Liver (tissue), 3 donors: ENCODE measurements at regions not wholly inside any gene's neighbourhood (a gene's known extent, or its start where the extent isn't known, plus 50 kb on each side); places are given as distances from the start of the nearest gene placed in this dataset.

Experiments
- CTCF ChIP-seq: fragments of 150-350 bp; IDR thresholded peaks from 2 replicates; pipeline ENCODE4 v1.5.1; 2017; ENCODE audit warnings: improper control_type of control experiment, low read depth, low read length; ENCODE audit not compliant: missing input control
- FOXA1 ChIP-seq: IDR thresholded peaks from 2 replicates; pipeline ENCODE4 v1.6.1; 2016; ENCODE audit warnings: antibody characterized with exemption
- GABPA ChIP-seq, 2 donors: IDR thresholded peaks in 1 of 2; conservative IDR thresholded peaks in 1 of 2; 2 replicates each; pipeline ENCODE4 v1.6.1; 2016; ENCODE audit warnings: antibody characterized with exemption in 2 of 2, mild to moderate bottlenecking in 1 of 2, moderate library complexity in 1 of 2
- HNF4G ChIP-seq: IDR thresholded peaks from 2 replicates; pipeline ENCODE4 v1.6.1; 2016; ENCODE audit warnings: antibody characterized with exemption
- JUND ChIP-seq, 2 donors: IDR thresholded peaks; 2 replicates each; pipeline ENCODE4 v1.6.1; 2016; ENCODE audit warnings: antibody characterized with exemption in 2 of 2
- MAX ChIP-seq: IDR thresholded peaks from 2 replicates; pipeline ENCODE4 v1.6.1; 2016; ENCODE audit warnings: antibody characterized with exemption
- REST ChIP-seq: IDR thresholded peaks from 2 replicates; pipeline ENCODE4 v1.6.1; 2016; ENCODE audit warnings: antibody characterized with exemption, mild to moderate bottlenecking
- RXRA ChIP-seq, 2 donors: IDR thresholded peaks; 2 replicates each; pipeline ENCODE4 v1.6.1; 2017 to 2018; ENCODE audit warnings: antibody characterized with exemption in 2 of 2, mild to moderate bottlenecking in 1 of 2
- SP1 ChIP-seq: IDR thresholded peaks from 2 replicates; pipeline ENCODE4 v1.6.1; 2018; ENCODE audit warnings: antibody characterized with exemption, mild to moderate bottlenecking
- TAF1 ChIP-seq: conservative IDR thresholded peaks from 2 replicates; pipeline ENCODE4 v1.6.1; 2016; ENCODE audit warnings: antibody characterized with exemption, mild to moderate bottlenecking
- YY1 ChIP-seq: IDR thresholded peaks from 2 replicates; pipeline ENCODE4 v1.6.1; 2016; ENCODE audit warnings: antibody characterized with exemption, mild to moderate bottlenecking
- ZBTB33 ChIP-seq: IDR thresholded peaks from 2 replicates; pipeline ENCODE4 v1.6.1; 2016; ENCODE audit warnings: antibody characterized with exemption
- donor health status: healthy.
- donor health status: healthy.

- no peak for TF ChIP-seq TAF1
- no peak for TF ChIP-seq ZBTB33
- TF ChIP-seq CTCF, result no peak
- TF ChIP-seq YY1, result no peak
- TF ChIP-seq RXRA (IDR thresholded peaks at IDR 0.05), result no peak
- no peak for TF ChIP-seq JUND (IDR thresholded peaks at IDR 0.05)
- TF ChIP-seq FOXA1, result no peak
- TF ChIP-seq GABPA (IDR thresholded peaks at IDR 0.05 in 1 of 2, conservative IDR thresholded peaks at IDR 0.05 in 1 of 2), result no peak
- no peak for TF ChIP-seq SP1
- no peak for TF ChIP-seq REST
- no peak for TF ChIP-seq MAX
- no peak for TF ChIP-seq HNF4G
These were observed 162.0 kb upstream of the PRPS1L1 start for GRCh38 chr7:18189500-18190126.
